ENCODE measurements at regions not wholly inside any gene's neighbourhood (a gene's known extent, or its start where the extent isn't known, plus 50 kb on each side); places are given as distances from the start of the nearest gene placed in this dataset.

GRCh38 chr7:42611961-42612360 is 299.9 kb downstream of the C7orf25 start:
- H3K9ac ChIP-seq (ENCODE audit: low read depth, low read length) = no peak overlapping the region
- WGBS = 92% methylated on average over 1 of the region's 1 CpG
- H3K4me1 ChIP-seq (ENCODE audit: insufficient read depth, low read length) = no peaks in the 10 kb centered on the region
- H3K27me3 ChIP-seq (ENCODE audit: insufficient read depth, low read length) = no peaks in the 10 kb centered on the region
- H3K9me3 ChIP-seq (ENCODE audit: insufficient read depth, low read depth, low read length) = no peaks in the 10 kb centered on the region
- H3K27ac ChIP-seq (ENCODE audit: low read depth, low read length) = no peak overlapping the region
- no peaks in the 10 kb centered on the region for H3K36me3 ChIP-seq (ENCODE audit: insufficient read depth, low read length)
- no peak overlapping the region for H3K4me3 ChIP-seq (ENCODE audit: low read length)

GRCh38 chr7:42611289-42611928 is 300.5 kb downstream of the C7orf25 start:
- no peaks in the 10 kb centered on the region for H3K9me3 ChIP-seq (ENCODE audit: insufficient read depth, low read depth, low read length)
- no peak overlapping the region for H3K9ac ChIP-seq (ENCODE audit: low read depth, low read length)
- H3K27ac ChIP-seq (ENCODE audit: low read depth, low read length) = no peak overlapping the region
- no peaks in the 10 kb centered on the region for H3K27me3 ChIP-seq (ENCODE audit: insufficient read depth, low read length)
- no peaks in the 10 kb centered on the region for H3K36me3 ChIP-seq (ENCODE audit: insufficient read depth, low read length)
- H3K4me3 ChIP-seq (ENCODE audit: low read length) = no peak overlapping the region
- WGBS = 93% methylated on average over 6 of the region's 7 CpGs
- H3K4me1 ChIP-seq (ENCODE audit: insufficient read depth, low read length) = no peaks in the 10 kb centered on the region; the same call in 1 of the 2 replicates

- H3K27me3 ChIP-seq (ENCODE audit: insufficient read depth, low read length) = no peaks in the 10 kb centered on the region
- H3K9ac ChIP-seq (ENCODE audit: low read depth, low read length) = no peak overlapping the region
- H3K27ac ChIP-seq (ENCODE audit: low read depth, low read length) = no peak overlapping the region
- WGBS = 91% methylated on average over 3 of the region's 3 CpGs
- H3K4me3 ChIP-seq (ENCODE audit: low read length) = no peak overlapping the region
- H3K36me3 ChIP-seq (ENCODE audit: insufficient read depth, low read length) = no peaks in the 10 kb centered on the region
- H3K4me1 ChIP-seq (ENCODE audit: insufficient read depth, low read length) = no peaks in the 10 kb centered on the region; the same call in 1 of the 2 replicates
- H3K9me3 ChIP-seq (ENCODE audit: insufficient read depth, low read depth, low read length) = no peaks in the 10 kb centered on the region
Observed at GRCh38 chr7:42606193-42606905, 305.5 kb downstream of the C7orf25 start.

GRCh38 chr7:42605406-42606192 is 306.3 kb downstream of the C7orf25 start:
- no peaks in the 10 kb centered on the region; the same call in 1 of the 2 replicates for H3K4me1 ChIP-seq (ENCODE audit: insufficient read depth, low read length)
- no peak overlapping the region for H3K27ac ChIP-seq (ENCODE audit: low read depth, low read length)
- WGBS = 94% methylated on average over 6 of the region's 7 CpGs

GRCh38 chr7:42603496-42603895 is 308.4 kb downstream of the C7orf25 start:
- Histone ChIP-seq H3K4me3 (ENCODE audit: low read length) (no peak overlapping the region), H3K9me3 (ENCODE audit: insufficient read depth, low read depth, low read length) (no peaks in the 10 kb centered on the region), H3K27me3 (ENCODE audit: insufficient read depth, low read length) (no peaks in the 10 kb centered on the region), H3K9ac (ENCODE audit: low read depth, low read length) (no peak overlapping the region), H3K4me1 (ENCODE audit: insufficient read depth, low read length) (no peaks in the 10 kb centered on the region; the same call in 1 of the 2 replicates), H3K27ac (ENCODE audit: low read depth, low read length) (no peak overlapping the region), H3K36me3 (ENCODE audit: insufficient read depth, low read length) (no peaks in the 10 kb centered on the region)
- 98% methylated on average over 2 of the region's 2 CpGs for WGBS

More at GRCh38 chr7:42605406-42606192, 306.3 kb downstream of the C7orf25 start:
- Histone ChIP-seq H3K4me3 (ENCODE audit: low read length) (no peak overlapping the region), H3K9me3 (ENCODE audit: insufficient read depth, low read depth, low read length) (no peaks in the 10 kb centered on the region), H3K9ac (ENCODE audit: low read depth, low read length) (no peak overlapping the region; the same call in 1 of the 2 replicates), H3K27me3 (ENCODE audit: insufficient read depth, low read length) (no peaks in the 10 kb centered on the region), H3K36me3 (ENCODE audit: insufficient read depth, low read length) (no peaks in the 10 kb centered on the region)

GRCh38 chr7:42597300-42597699 is 314.6 kb downstream of the C7orf25 start:
- no peaks in the 10 kb centered on the region for H3K4me1 ChIP-seq (ENCODE audit: insufficient read depth, low read length)
- H3K4me3 ChIP-seq (ENCODE audit: low read length) = no peak overlapping the region
- no peak overlapping the region for H3K27ac ChIP-seq (ENCODE audit: low read depth, low read length)
- H3K9ac ChIP-seq (ENCODE audit: low read depth, low read length) = no peak overlapping the region
- H3K27me3 ChIP-seq (ENCODE audit: insufficient read depth, low read length) = no peaks in the 10 kb centered on the region
- no peaks in the 10 kb centered on the region for H3K36me3 ChIP-seq (ENCODE audit: insufficient read depth, low read length)
- no peaks in the 10 kb centered on the region for H3K9me3 ChIP-seq (ENCODE audit: insufficient read depth, low read depth, low read length)
- WGBS = 94% methylated on average over 1 of the region's 3 CpGs

- no peak overlapping the region for H3K9ac ChIP-seq (ENCODE audit: low read depth, low read length)
- no peak overlapping the region for H3K27ac ChIP-seq (ENCODE audit: low read depth, low read length)
- H3K4me3 ChIP-seq (ENCODE audit: low read length) = no peak overlapping the region
- H3K27me3 ChIP-seq (ENCODE audit: insufficient read depth, low read length) = no peaks in the 10 kb centered on the region
- H3K4me1 ChIP-seq (ENCODE audit: insufficient read depth, low read length) = no peaks in the 10 kb centered on the region
- H3K9me3 ChIP-seq (ENCODE audit: insufficient read depth, low read depth, low read length) = no peaks in the 10 kb centered on the region
- no peaks in the 10 kb centered on the region for H3K36me3 ChIP-seq (ENCODE audit: insufficient read depth, low read length)
Observed at GRCh38 chr7:42596737-42597136, 315.1 kb downstream of the C7orf25 start.

GRCh38 chr7:42593860-42594259 is 318.0 kb downstream of the C7orf25 start:
- Histone ChIP-seq H3K9me3 (ENCODE audit: insufficient read depth, low read depth, low read length) (0 out of 2 replicates have a peak, but pooled peaks cover 1% of the 10 kb centered on the region), H3K4me1 (ENCODE audit: insufficient read depth, low read length) (no peaks in the 10 kb centered on the region), H3K27ac (ENCODE audit: low read depth, low read length) (no peak overlapping the region), H3K9ac (ENCODE audit: low read depth, low read length) (no peak overlapping the region), H3K27me3 (ENCODE audit: insufficient read depth, low read length) (no peaks in the 10 kb centered on the region), H3K4me3 (ENCODE audit: low read length) (no peak overlapping the region), H3K36me3 (ENCODE audit: insufficient read depth, low read length) (no peaks in the 10 kb centered on the region)
- 83% methylated on average over 2 of the region's 3 CpGs for WGBS

GRCh38 chr7:42590771-42591310 is 321.0 kb downstream of the C7orf25 start:
- 92% methylated on average over 2 of the region's 2 CpGs for WGBS
- Histone ChIP-seq H3K9ac (ENCODE audit: low read depth, low read length) (no peak overlapping the region), H3K27me3 (ENCODE audit: insufficient read depth, low read length) (no peaks in the 10 kb centered on the region), H3K27ac (ENCODE audit: low read depth, low read length) (no peak overlapping the region), H3K36me3 (ENCODE audit: insufficient read depth, low read length) (no peaks in the 10 kb centered on the region), H3K4me1 (ENCODE audit: insufficient read depth, low read length) (no peaks in the 10 kb centered on the region), H3K9me3 (ENCODE audit: insufficient read depth, low read depth, low read length) (peaks cover 17% of the 10 kb centered on the region), H3K4me3 (ENCODE audit: low read length) (no peak overlapping the region)

GRCh38 chr7:42588876-42589275 is 323.0 kb downstream of the C7orf25 start:
- H3K4me1 ChIP-seq (ENCODE audit: insufficient read depth, low read length) = no peaks in the 10 kb centered on the region
- H3K9ac ChIP-seq (ENCODE audit: low read depth, low read length) = no peak overlapping the region
- H3K27ac ChIP-seq (ENCODE audit: low read depth, low read length) = no peak overlapping the region
- no peak overlapping the region for H3K4me3 ChIP-seq (ENCODE audit: low read length)
- no peaks in the 10 kb centered on the region for H3K36me3 ChIP-seq (ENCODE audit: insufficient read depth, low read length)
- no peaks in the 10 kb centered on the region for H3K27me3 ChIP-seq (ENCODE audit: insufficient read depth, low read length)
- peaks cover 17% of the 10 kb centered on the region for H3K9me3 ChIP-seq (ENCODE audit: insufficient read depth, low read depth, low read length)

- no peak overlapping the region for H3K27ac ChIP-seq (ENCODE audit: low read depth, low read length)
Observed at GRCh38 chr7:42587806-42588205, 324.1 kb downstream of the C7orf25 start.

More at GRCh38 chr7:42587806-42588205, 324.1 kb downstream of the C7orf25 start:
- no peak overlapping the region for H3K4me3 ChIP-seq (ENCODE audit: low read length)
- H3K4me1 ChIP-seq (ENCODE audit: insufficient read depth, low read length) = no peaks in the 10 kb centered on the region
- H3K36me3 ChIP-seq (ENCODE audit: insufficient read depth, low read length) = no peaks in the 10 kb centered on the region
- WGBS = 95% methylated on average over 3 of the region's 3 CpGs
- H3K9me3 ChIP-seq (ENCODE audit: insufficient read depth, low read depth, low read length) = peaks cover 17% of the 10 kb centered on the region
- no peaks in the 10 kb centered on the region for H3K27me3 ChIP-seq (ENCODE audit: insufficient read depth, low read length)
- H3K9ac ChIP-seq (ENCODE audit: low read depth, low read length) = no peak overlapping the region

All from HUES64 (cell line).